ENCODE measurements at regions not wholly inside any gene's neighbourhood (a gene's known extent, or its start where the extent isn't known, plus 50 kb on each side); places are given as distances from the start of the nearest gene placed in this dataset.

GRCh38 chr11:127440616-127441015 lies 440.0 kb upstream of the KIRREL3 start:
- DNase-seq (ENCODE audit: low read depth in 2 of 2), result no peak

- DNase-seq (ENCODE audit: low read depth in 2 of 2), result no peak
These were observed 424.7 kb upstream of the KIRREL3 start for GRCh38 chr11:127425281-127425680.

- DNase-seq (ENCODE audit: low read depth in 2 of 2), result no peak
These were observed 424.1 kb upstream of the KIRREL3 start for GRCh38 chr11:127424661-127425060.

GRCh38 chr11:127420139-127420538 lies 419.6 kb upstream of the KIRREL3 start:
- no peak for DNase-seq (ENCODE audit: low read depth in 2 of 2)

GRCh38 chr11:127412722-127413380 lies 412.3 kb upstream of the KIRREL3 start:
- DNase-seq (ENCODE audit: low read depth in 2 of 2), result no peak

GRCh38 chr11:127412234-127412633 lies 411.7 kb upstream of the KIRREL3 start:
- no peak for DNase-seq (ENCODE audit: low read depth in 2 of 2)

GRCh38 chr11:127411283-127411682 lies 410.7 kb upstream of the KIRREL3 start:
- DNase-seq (ENCODE audit: low read depth in 2 of 2), result no peak

- no peak for DNase-seq (ENCODE audit: low read depth in 2 of 2)
These were observed 394.5 kb upstream of the KIRREL3 start for GRCh38 chr11:127395034-127395433.

- no peak for DNase-seq (ENCODE audit: low read depth in 2 of 2)
These were observed 393.0 kb upstream of the KIRREL3 start for GRCh38 chr11:127393460-127393997.

- DNase-seq (ENCODE audit: low read depth in 2 of 2), result no peak
These were observed 392.0 kb upstream of the KIRREL3 start for GRCh38 chr11:127392575-127392974.

- DNase-seq (ENCODE audit: low read depth in 2 of 2), result no peak
These were observed 389.9 kb upstream of the KIRREL3 start for GRCh38 chr11:127390465-127390864.

- DNase-seq (ENCODE audit: low read depth in 2 of 2), result no peak
These were observed 384.5 kb upstream of the KIRREL3 start for GRCh38 chr11:127385071-127385470.

GRCh38 chr11:127383026-127383425 lies 382.5 kb upstream of the KIRREL3 start:
- no peak for DNase-seq (ENCODE audit: low read depth in 2 of 2)

- no peak for DNase-seq (ENCODE audit: low read depth in 2 of 2)
These were observed 380.7 kb upstream of the KIRREL3 start for GRCh38 chr11:127381247-127381646.

GRCh38 chr11:127379686-127380085 lies 379.1 kb upstream of the KIRREL3 start:
- no peak for DNase-seq (ENCODE audit: low read depth in 2 of 2)

GRCh38 chr11:127376301-127376700 lies 375.7 kb upstream of the KIRREL3 start:
- no peak for DNase-seq (ENCODE audit: low read depth in 2 of 2)

GRCh38 chr11:127369356-127369755 lies 368.8 kb upstream of the KIRREL3 start:
- no peak for DNase-seq (ENCODE audit: low read depth in 2 of 2)

- no peak for DNase-seq (ENCODE audit: low read depth in 2 of 2)
These were observed 362.3 kb upstream of the KIRREL3 start for GRCh38 chr11:127362754-127363308.

GRCh38 chr11:127358160-127358559 lies 357.6 kb upstream of the KIRREL3 start:
- DNase-seq (ENCODE audit: low read depth in 2 of 2), result no peak

- DNase-seq (ENCODE audit: low read depth in 2 of 2), result no peak
These were observed 349.9 kb upstream of the KIRREL3 start for GRCh38 chr11:127350476-127350875.

GRCh38 chr11:127345819-127346459 lies 345.4 kb upstream of the KIRREL3 start:
- DNase-seq (ENCODE audit: low read depth in 2 of 2), result peak in 1 of 2 donors; percentile 2

- DNase-seq (ENCODE audit: low read depth in 2 of 2), result no peak
These were observed 339.9 kb upstream of the KIRREL3 start for GRCh38 chr11:127340438-127340837.

GRCh38 chr11:127339376-127339775 lies 338.8 kb upstream of the KIRREL3 start:
- no peak for DNase-seq (ENCODE audit: low read depth in 2 of 2)

Data from stimulated activated CD4-positive, alpha-beta T cell treated with anti-CD3 and anti-CD28 coated beads, Interleukin-1b, Interleukin-23, amount 100 ng/mL, for 4 hours (primary cell).